GM21423 (cell line): ENCODE measurements at regions not wholly inside any gene's neighbourhood (a gene's known extent, or its start where the extent isn't known, plus 50 kb on each side); places are given as distances from the start of the nearest gene placed in this dataset.

Source experiments
- ATAC-seq: cut with Tn5 transposase; IDR thresholded peaks from one replicate; pipeline ENCODE4 v1.9.1; 2021; ENCODE audit warnings: mild to moderate bottlenecking, moderate library complexity; ENCODE audit not compliant: unreplicated experiment

- ATAC-seq: no peak
These were observed 202.1 kb downstream of the MED10 start for GRCh38 chr5:6176102-6176693.

- ATAC-seq: no peak
These were observed 203.0 kb downstream of the MED10 start for GRCh38 chr5:6175172-6175854.

- ATAC-seq: no peak
These were observed 208.7 kb downstream of the MED10 start for GRCh38 chr5:6169660-6170059.

DNA sequence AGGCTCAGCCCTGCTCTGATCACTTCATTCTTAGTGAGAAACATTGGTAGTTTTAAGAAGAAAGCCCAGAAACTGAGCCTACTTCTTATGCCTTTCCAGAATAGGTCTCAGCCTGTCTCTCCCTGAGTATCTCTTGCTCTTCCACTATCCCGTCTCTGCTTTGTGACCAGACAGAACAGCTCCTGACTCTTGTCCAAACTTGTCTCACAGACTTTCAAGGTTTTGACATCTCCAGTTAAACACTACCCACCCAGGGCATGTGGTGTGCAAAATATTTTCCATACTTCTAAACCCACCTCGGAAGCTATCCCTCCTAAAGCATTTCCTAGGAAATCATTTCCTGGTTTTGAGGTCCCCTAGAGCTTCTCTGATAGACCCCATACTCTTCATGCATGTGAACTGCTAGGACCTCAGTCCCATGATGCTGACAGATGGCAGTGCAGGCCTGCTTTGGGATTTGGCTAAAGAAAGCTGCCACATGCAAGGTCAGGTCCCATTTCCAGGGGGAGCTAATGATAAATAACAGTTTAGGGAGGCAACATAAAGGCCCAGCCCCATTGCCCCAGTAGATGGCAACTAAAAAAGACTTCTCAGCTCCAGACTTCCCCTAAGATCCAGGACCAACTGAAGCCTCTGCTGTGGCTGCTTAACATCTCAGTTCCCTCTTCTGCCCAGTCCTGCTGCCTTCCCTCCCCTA is 211.5 kb downstream of the MED10 start:
- ATAC-seq: no peak

GRCh38 chr5:6163913-6164312 is 214.4 kb downstream of the MED10 start:
- ATAC-seq: no peak

- no peak for ATAC-seq
These were observed 216.2 kb downstream of the MED10 start for GRCh38 chr5:6162175-6162574.

GRCh38 chr5:6161257-6161656 is 217.1 kb downstream of the MED10 start:
- ATAC-seq: no peak

DNA sequence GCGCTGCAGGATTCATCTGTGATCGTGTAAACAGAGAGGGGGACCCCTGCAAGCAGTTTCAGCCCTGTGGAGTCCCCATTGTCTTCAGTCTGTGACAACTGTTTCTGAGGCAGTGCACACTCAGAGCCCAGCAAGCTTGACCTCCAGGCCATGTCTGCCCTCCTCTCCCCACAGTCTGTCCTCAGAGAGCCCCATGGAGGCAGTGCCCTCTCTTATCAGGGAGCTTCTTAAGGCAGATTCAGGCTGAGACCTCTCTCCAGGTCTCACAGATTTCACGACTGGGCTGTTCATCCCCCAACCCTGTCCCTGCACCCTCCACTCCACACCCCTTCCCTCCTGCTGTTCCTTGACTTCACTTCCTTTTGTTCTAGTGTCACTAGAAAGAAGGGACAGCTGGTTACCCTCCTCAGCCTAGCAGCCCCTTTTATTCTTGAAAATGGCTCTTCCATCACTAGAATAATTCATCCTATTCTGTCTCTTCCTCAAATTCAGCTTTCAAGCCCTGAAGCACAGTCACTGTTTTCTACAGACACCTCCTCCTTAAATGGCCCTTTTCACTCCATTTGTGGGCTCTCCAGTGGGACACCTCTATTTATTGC is 218.4 kb downstream of the MED10 start:
- no peak for ATAC-seq

DNA sequence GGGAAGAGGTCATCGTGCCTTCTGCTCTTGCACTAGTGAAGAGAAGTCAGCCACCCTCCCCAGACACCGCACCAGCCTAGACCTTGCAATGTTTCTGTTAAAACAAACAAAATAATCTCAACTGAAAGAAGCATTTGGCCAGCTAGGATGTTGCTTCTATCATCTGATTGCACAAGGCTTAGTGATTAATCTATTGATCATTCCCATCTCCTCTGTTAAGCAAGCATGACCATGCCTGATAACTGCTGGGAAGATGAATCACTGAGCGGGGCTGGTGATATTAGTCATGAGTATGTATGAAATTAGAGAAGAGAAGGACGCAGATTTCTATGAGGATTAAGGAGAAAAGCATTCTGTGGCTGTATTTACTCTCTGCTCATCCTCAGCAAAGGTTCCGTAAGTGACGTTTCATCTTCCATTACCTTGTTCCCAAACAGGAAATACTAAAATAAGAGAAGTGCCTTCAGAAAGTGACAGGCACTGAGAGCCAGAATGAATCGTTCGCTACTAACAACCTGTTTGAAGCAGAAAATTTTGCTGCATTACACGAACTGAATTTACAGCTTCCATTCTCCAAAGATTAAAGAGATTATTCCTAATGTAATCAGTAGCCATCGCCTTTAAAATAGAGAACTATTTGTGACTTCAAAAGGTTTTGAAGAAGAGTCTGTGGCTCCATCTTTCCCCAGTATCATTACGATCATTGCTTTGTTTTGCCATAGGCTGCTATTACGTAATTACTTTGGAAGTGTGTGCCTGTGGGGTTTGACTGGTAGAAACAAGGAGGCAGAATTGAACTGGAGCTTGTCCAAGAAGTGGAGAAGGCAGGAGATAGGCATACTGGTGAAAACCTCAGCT is 219.1 kb downstream of the MED10 start:
- no peak for ATAC-seq

- no peak for ATAC-seq
These were observed 224.1 kb downstream of the MED10 start for GRCh38 chr5:6154216-6154615.

DNA sequence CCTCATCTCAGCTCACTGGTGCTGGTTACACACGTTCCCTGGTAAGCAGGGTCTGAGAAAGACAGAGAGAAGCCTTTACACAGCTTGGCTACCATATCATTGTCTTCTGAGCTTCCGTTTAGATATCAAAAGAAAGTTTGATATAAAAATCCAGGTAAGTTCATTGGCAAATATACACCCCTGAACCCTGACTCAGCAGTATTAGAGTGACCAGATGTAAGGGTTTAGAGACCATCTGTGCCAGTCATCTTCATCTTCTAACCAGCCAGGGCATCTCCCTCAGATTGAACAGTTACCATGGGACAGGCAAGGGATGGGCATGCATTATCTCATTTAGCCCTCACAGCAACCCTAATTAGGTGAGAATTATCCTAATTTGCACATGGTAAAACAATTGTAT is 232.1 kb downstream of the MED10 start:
- no peak for ATAC-seq

- ATAC-seq: no peak
These were observed 232.6 kb downstream of the MED10 start for GRCh38 chr5:6145616-6146237.

DNA sequence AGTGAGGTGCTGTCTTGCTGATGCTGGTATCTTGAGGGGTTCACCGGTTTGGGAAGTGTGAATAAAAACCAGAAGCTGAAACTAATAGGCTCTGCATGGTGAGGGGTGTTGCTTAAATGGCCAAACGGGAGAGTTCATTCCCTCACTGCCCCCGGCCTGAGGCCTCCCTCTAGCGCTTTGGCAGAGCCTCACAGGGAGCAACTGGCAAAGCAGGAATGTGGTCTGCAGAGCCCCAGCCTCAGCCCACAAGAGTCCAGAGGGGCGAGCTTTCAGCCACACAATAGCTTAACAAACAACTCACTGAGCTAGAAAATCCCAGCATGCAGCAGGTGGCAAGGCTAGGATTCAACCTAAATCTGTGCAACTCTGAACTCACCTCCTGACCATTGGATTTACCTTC is 234.8 kb downstream of the MED10 start:
- no peak for ATAC-seq

DNA sequence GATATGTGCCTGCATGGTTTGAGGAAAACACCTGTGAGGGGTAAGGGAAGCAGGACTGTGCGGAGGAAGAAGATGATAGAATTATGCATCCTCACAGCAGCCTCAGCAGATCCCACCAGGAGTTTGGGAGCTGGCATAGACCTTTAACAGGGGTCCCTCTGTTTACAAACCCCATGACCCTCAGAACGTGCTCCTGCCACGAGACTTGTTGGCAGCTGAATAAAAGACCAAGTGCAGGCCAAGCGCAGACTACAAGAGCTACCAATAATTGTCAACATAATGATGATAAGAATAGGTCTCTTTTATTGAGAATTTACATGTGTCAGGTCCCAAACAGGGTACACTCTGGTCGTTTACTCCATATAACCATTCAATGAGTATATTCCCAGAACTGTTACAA is 236.0 kb downstream of the MED10 start:
- no peak for ATAC-seq

DNA sequence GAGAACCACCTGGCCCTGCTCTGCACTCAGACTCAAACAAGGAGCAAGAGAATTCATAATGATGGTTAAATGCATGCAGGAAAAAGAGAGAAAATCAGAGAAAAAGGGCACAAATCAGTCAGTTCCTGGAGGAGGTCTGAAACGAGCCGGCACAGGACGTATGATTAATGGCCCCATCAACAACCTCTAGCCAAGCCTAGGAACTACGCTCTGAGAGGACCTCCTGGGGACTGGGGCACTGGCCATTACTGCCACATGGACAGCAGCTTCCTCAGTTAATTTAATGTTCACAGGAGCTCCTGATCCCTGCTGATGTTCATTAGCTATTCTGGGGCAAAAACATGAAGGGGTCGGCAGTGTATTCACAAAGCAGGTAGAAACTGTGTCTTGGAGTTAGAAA is 238.1 kb downstream of the MED10 start:
- ATAC-seq: no peak

DNA sequence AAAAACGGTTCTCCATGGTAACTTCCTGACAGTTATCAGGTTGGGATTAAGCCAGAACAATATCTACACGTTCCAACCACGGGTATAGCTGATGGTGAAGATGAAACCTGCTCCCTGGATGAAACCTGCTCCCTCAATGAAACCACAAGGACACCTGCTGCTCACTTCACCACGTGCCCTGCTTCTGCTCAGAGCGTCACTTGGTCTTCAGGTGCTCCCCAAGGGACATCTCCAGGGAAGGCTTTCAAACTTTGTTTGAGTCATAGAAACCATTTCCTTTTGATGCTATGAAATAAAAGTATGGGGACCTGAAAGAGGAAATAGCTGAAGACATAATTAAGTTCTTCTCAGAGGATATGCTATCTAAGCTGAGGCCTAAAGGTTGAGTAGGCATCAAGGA is 242.4 kb downstream of the MED10 start:
- ATAC-seq: peak; percentile 62

GRCh38 chr5:6134281-6134680 is 244.1 kb downstream of the MED10 start:
- ATAC-seq: no peak

DNA sequence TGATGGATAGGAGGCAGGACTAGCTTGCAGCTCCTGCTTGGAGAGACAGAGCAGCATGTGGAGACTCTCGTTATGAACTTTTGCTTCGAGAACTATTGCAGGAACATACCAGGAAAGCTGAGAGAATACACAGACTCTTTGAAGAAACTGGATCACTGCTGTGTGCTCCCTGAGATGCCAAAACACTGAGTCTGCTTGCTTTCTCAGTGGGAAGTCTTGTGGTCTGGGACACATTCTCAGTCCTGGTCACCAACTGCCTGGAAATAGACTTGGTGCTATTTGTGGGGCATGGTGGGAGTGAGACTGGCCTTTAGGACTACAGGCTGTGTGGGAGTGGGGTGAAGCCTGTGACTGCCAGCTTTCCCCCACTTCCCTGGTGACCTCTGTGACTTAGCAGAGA is 252.6 kb downstream of the MED10 start:
- ATAC-seq: no peak

DNA sequence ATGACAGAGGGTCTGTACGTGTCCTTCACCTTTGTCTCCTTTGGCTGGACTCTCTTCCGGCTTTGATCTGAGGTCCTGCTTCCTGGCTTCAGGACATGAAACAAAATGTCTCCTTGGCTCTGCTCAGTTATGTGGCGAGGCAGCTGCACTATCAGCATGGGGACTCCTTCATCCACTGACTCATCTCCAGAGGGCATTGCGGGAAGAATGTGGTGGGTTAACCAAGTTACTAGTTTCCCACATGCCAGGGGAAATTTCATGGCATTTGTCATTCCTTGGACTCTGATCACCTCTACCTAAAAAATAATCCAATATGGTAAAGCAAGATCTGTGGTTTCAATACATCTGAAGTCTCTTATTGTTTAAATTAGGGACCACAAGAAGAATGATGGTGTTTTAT is 259.7 kb downstream of the MED10 start:
- ATAC-seq: no peak

- ATAC-seq: no peak
These were observed 261.1 kb downstream of the MED10 start for GRCh38 chr5:6117212-6117611.

- ATAC-seq: no peak
These were observed 262.5 kb downstream of the MED10 start for GRCh38 chr5:6115852-6116251.
